GM18499 (cell line): ENCODE measurements at regions not wholly inside any gene's neighbourhood (a gene's known extent, or its start where the extent isn't known, plus 50 kb on each side); places are given as distances from the start of the nearest gene placed in this dataset.

Experiments used
- ATAC-seq: cut with Tn5 transposase; IDR thresholded peaks from one replicate; pipeline ENCODE4 v1.9.1; 2021; ENCODE audit warnings: moderate number of reproducible peaks; ENCODE audit not compliant: insufficient read depth, unreplicated experiment

GRCh38 chr10:69738858-69739435, 62.8 kb upstream of the COL13A1 start:
- ATAC-seq, result no peak

GRCh38 chr10:69739634-69740033, 62.1 kb upstream of the COL13A1 start:
- no peak for ATAC-seq

GRCh38 chr10:69740126-69740525, 61.6 kb upstream of the COL13A1 start:
- ATAC-seq, result no peak

GRCh38 chr10:69741252-69741651, 60.5 kb upstream of the COL13A1 start:
- ATAC-seq, result no peak

GRCh38 chr10:69741671-69742355, 59.9 kb upstream of the COL13A1 start:
- ATAC-seq, result no peak

- ATAC-seq, result no peak
Measured at GRCh38 chr10:69742356-69742695, 59.4 kb upstream of the COL13A1 start.

- ATAC-seq, result no peak
Measured at GRCh38 chr10:69742928-69743602, 58.6 kb upstream of the COL13A1 start.

GRCh38 chr10:69744971-69745370, 56.7 kb upstream of the COL13A1 start:
- ATAC-seq, result no peak

- peak; percentile 73 for ATAC-seq
Measured at GRCh38 chr10:69745698-69746097, 56.0 kb upstream of the COL13A1 start.

GRCh38 chr10:69747179-69747578, 54.5 kb upstream of the COL13A1 start:
- ATAC-seq, result no peak

- no peak for ATAC-seq
Measured at GRCh38 chr10:69748621-69749020, 53.1 kb upstream of the COL13A1 start.

GRCh38 chr10:69749178-69750010, 52.3 kb upstream of the COL13A1 start:
- ATAC-seq, result no peak

- no peak for ATAC-seq
Measured at GRCh38 chr10:69750011-69750373, 51.7 kb upstream of the COL13A1 start.

- no peak for ATAC-seq
Measured at GRCh38 chr10:69750725-69751124, 51.0 kb upstream of the COL13A1 start.

- no peak for ATAC-seq
Measured at GRCh38 chr10:69751214-69751613, 50.5 kb upstream of the COL13A1 start.
